Prostate gland (tissue), 2 donors: ENCODE measurements at regions not wholly inside any gene's neighbourhood (a gene's known extent, or its start where the extent isn't known, plus 50 kb on each side); places are given as distances from the start of the nearest gene placed in this dataset.

Source experiments
- DNase-seq: peaks from one replicate; pipeline ENCODE4 v3.0.0-alpha.2; 2019; ENCODE audit warnings: low spot score
- H3K27ac ChIP-seq, 2 donors: fragments of 200-600 bp; sonication (generic); 2 replicates each; pipeline ENCODE4 v1.5.1; 2017 to 2019
- H3K27me3 ChIP-seq: fragments of 200-600 bp; sonication (generic); replicated peaks from 2 replicates; pipeline ENCODE4 v1.5.1; 2019; ENCODE audit not compliant: insufficient read depth
- H3K36me3 ChIP-seq, 2 donors: fragments of 200-600 bp; sonication (generic); 1 replicate in 1 of 2; 2 replicates in 1 of 2; pipeline versions ENCODE4 v1.5.1 to v1.8.1; 2017 to 2019
- H3K4me1 ChIP-seq: fragments of 200-600 bp; sonication (generic); replicated peaks from 2 replicates; pipeline ENCODE4 v1.5.1; 2019
- H3K4me3 ChIP-seq, 2 donors: fragments of 200-600 bp; sonication (generic); 2 replicates each; pipeline ENCODE4 v1.5.1; 2017 to 2019
- H3K9me3 ChIP-seq: fragments of 200-600 bp; sonication (generic); 2 replicates; pipeline ENCODE4 v1.5.1; 2017
- CTCF ChIP-seq, 4 experiments: fragments of 200-600 bp in 2 of 4; fragments of 450-650 bp in 2 of 4; sonication (generic) in 2 of 4; IDR thresholded peaks; 1 replicate in 3 of 4; 2 replicates in 1 of 4; pipeline ENCODE4 v1.5.1; 2016 to 2019; ENCODE audit warnings: antibody characterized with exemption in 4 of 4, mild to moderate bottlenecking in 2 of 4, moderate library complexity in 2 of 4
- POLR2A ChIP-seq: fragments of 450-650 bp; IDR thresholded peaks from one replicate; pipeline ENCODE4 v1.6.1; 2016; ENCODE audit warnings: antibody characterized with exemption, mild to moderate bottlenecking
- POLR2AphosphoS5 ChIP-seq: sonication (generic); formaldehyde crosslinking; IDR thresholded peaks from one replicate; pipeline ENCODE4 v1.6.1; 2017; ENCODE audit warnings: antibody characterized with exemption
- WGBS: methylation state at CpG from one replicate; pipeline ENCODE4 v1.1.5; 2018; 5-methylcytosine and 5-hydroxymethylcytosine counted together
- intact Hi-C: fragments of 100-400 bp; cut with DNase I; formaldehyde crosslinking; loops from one replicate; pipeline ENCODE4 v1.14.2; 2022

GRCh38 chr2:160736148-160737028 is 242.8 kb upstream of the RBMS1 start:
- H3K36me3 ChIP-seq = no peaks in the 10 kb centered on the region
- 89% methylated on average over 3 of the region's 3 CpGs for WGBS
- H3K9me3 ChIP-seq = no peaks in the 10 kb centered on the region
- intact Hi-C loops = no loop called here
- no peak for DNase-seq
- no peaks in the 10 kb centered on the region for H3K4me1 ChIP-seq
- no peak for TF ChIP-seq POLR2AphosphoS5
- TF ChIP-seq CTCF (IDR thresholded peaks at IDR 0.05) = no peak
- TF ChIP-seq POLR2A = no peak
- no peaks in the 10 kb centered on the region for H3K27me3 ChIP-seq
- no peak overlapping the region for H3K4me3 ChIP-seq
- no peak overlapping the region for H3K27ac ChIP-seq

- no peak for DNase-seq
- Histone ChIP-seq H3K27me3 (no peaks in the 10 kb centered on the region), H3K27ac (no peak overlapping the region), H3K4me1 (no peaks in the 10 kb centered on the region), H3K9me3 (no peaks in the 10 kb centered on the region), H3K36me3 (no peaks in the 10 kb centered on the region), H3K4me3 (no peak overlapping the region)
- intact Hi-C loops = no loop called here
- no peak for TF ChIP-seq POLR2AphosphoS5
- TF ChIP-seq POLR2A = no peak
- no peak for TF ChIP-seq CTCF (IDR thresholded peaks at IDR 0.05)
- WGBS = 85% methylated on average over 4 of the region's 4 CpGs
Observed at GRCh38 chr2:160737247-160737646, 243.6 kb upstream of the RBMS1 start.

GRCh38 chr2:160741271-160741670 is 247.7 kb upstream of the RBMS1 start:
- Histone ChIP-seq H3K4me1 (no peaks in the 10 kb centered on the region), H3K36me3 (no peaks in the 10 kb centered on the region), H3K9me3 (no peaks in the 10 kb centered on the region), H3K27me3 (no peaks in the 10 kb centered on the region), H3K27ac (no peak overlapping the region), H3K4me3 (no peak overlapping the region)
- TF ChIP-seq POLR2AphosphoS5 (no peak), POLR2A (no peak), CTCF (IDR thresholded peaks at IDR 0.05) (no peak)
- no peak for DNase-seq
- intact Hi-C loops = no loop called here

- intact Hi-C loops = no loop called here
- Histone ChIP-seq H3K4me3 (no peak overlapping the region), H3K36me3 (no peaks in the 10 kb centered on the region), H3K4me1 (no peaks in the 10 kb centered on the region), H3K27ac (no peak overlapping the region), H3K9me3 (no peaks in the 10 kb centered on the region), H3K27me3 (no peaks in the 10 kb centered on the region)
- no peak for TF ChIP-seq POLR2A
- 98% methylated on average over 2 of the region's 2 CpGs for WGBS
- DNase-seq = no peak
Observed at GRCh38 chr2:160741815-160742214, 248.2 kb upstream of the RBMS1 start.

- Histone ChIP-seq H3K4me1 (no peaks in the 10 kb centered on the region), H3K36me3 (no peaks in the 10 kb centered on the region), H3K27ac (no peak overlapping the region), H3K4me3 (no peak overlapping the region), H3K9me3 (no peaks in the 10 kb centered on the region), H3K27me3 (no peaks in the 10 kb centered on the region)
- 88% methylated on average over 2 of the region's 2 CpGs for WGBS
- TF ChIP-seq POLR2AphosphoS5 (no peak), CTCF (IDR thresholded peaks at IDR 0.05) (no peak), POLR2A (no peak)
- no peak for DNase-seq
- intact Hi-C loops = no loop called here
Observed at GRCh38 chr2:160742667-160743066, 249.1 kb upstream of the RBMS1 start.
